Muscle of leg (tissue), 3 donors: ENCODE measurements at regions not wholly inside any gene's neighbourhood (a gene's known extent, or its start where the extent isn't known, plus 50 kb on each side); places are given as distances from the start of the nearest gene placed in this dataset.
A peak's percentile ranks its signal among the peaks of the same experiment; 100 is the strongest.
"Not testable (repeated sequence)": the region's sequence is repeated elsewhere in the genome, so short reads cannot be mapped to it uniquely, and the experiment has no call there.

ENCODE experiments used
- DNase-seq: peaks from one replicate; pipeline ENCODE4 v3.0.0; 2013
- H3K27ac ChIP-seq: one replicate; pipeline ENCODE4 v1.5.1; 2013; ENCODE audit warnings: mild to moderate bottlenecking, low read length, control low read depth
- H3K27me3 ChIP-seq: one replicate; pipeline ENCODE4 v1.6.1; 2013; ENCODE audit warnings: low read length; ENCODE audit not compliant: control insufficient read depth, insufficient read depth
- H3K36me3 ChIP-seq: one replicate; pipeline ENCODE4 v1.6.1; 2013; ENCODE audit warnings: low read length; ENCODE audit not compliant: control insufficient read depth, insufficient read depth
- H3K4me1 ChIP-seq: one replicate; pipeline ENCODE4 v1.6.1; 2013; ENCODE audit warnings: low read length; ENCODE audit not compliant: control insufficient read depth, insufficient read depth
- H3K4me3 ChIP-seq: one replicate; pipeline ENCODE4 v1.5.1; 2013; ENCODE audit warnings: low read length, control low read depth
- H3K9me3 ChIP-seq: replicated peaks from 2 replicates; pipeline ENCODE4 v1.6.1; 2013; ENCODE audit warnings: low read depth, low read length; ENCODE audit not compliant: control insufficient read depth
- WGBS: methylation state at CpG from one replicate; pipeline ENCODE4 v1.1.5; 2013; ENCODE audit warnings: missing lambda C conversion rate; ENCODE audit not compliant: insufficient coverage; 5-methylcytosine and 5-hydroxymethylcytosine counted together

- H3K4me3 ChIP-seq = no peak overlapping the region
- H3K4me1 ChIP-seq = no peaks in the 10 kb centered on the region
- H3K9me3 ChIP-seq = no peaks in the 10 kb centered on the region
- no CpG with 5 or more reads among the region's 2 CpGs for WGBS
- H3K27me3 ChIP-seq = no peaks in the 10 kb centered on the region
- H3K27ac ChIP-seq = no peak overlapping the region
- H3K36me3 ChIP-seq = no peaks in the 10 kb centered on the region
- no peak for DNase-seq
Measured at GRCh38 chr19:31057476-31057875, 291.8 kb downstream of the TSHZ3 start.

DNA sequence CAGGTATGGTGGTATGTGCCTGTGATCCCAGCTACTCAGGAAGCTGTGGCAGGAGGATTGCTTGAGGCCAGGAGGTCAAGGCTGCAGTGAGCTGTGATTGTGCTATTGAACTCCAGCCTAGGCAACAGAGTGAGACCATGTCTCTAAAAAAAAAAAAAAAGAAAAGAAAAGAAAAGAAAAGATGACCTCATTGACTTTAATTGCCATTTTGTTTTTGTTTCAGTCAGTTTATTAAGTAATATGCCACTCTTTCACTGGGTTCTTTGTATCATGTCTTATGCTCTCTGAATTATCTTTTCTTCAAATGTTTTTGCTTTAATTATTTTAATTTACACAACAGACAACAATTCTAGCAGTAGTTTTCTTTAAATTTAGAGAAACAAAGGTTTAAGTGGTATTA lies 293.8 kb downstream of the TSHZ3 start:
- Histone ChIP-seq H3K4me3 (no peak overlapping the region), H3K9me3 (no peaks in the 10 kb centered on the region), H3K36me3 (no peaks in the 10 kb centered on the region), H3K27ac (no peak overlapping the region), H3K4me1 (no peaks in the 10 kb centered on the region), H3K27me3 (no peaks in the 10 kb centered on the region)
- DNase-seq = no peak

GRCh38 chr19:31054430-31054829 lies 294.8 kb downstream of the TSHZ3 start:
- 30% methylated on average over 1 of the region's 3 CpGs for WGBS
- peak; percentile 52 for DNase-seq
- no peaks in the 10 kb centered on the region for H3K36me3 ChIP-seq
- no peaks in the 10 kb centered on the region for H3K27me3 ChIP-seq
- no peak overlapping the region for H3K4me3 ChIP-seq
- no peak overlapping the region for H3K27ac ChIP-seq
- H3K4me1 ChIP-seq = no peaks in the 10 kb centered on the region
- H3K9me3 ChIP-seq = no peaks in the 10 kb centered on the region

DNA sequence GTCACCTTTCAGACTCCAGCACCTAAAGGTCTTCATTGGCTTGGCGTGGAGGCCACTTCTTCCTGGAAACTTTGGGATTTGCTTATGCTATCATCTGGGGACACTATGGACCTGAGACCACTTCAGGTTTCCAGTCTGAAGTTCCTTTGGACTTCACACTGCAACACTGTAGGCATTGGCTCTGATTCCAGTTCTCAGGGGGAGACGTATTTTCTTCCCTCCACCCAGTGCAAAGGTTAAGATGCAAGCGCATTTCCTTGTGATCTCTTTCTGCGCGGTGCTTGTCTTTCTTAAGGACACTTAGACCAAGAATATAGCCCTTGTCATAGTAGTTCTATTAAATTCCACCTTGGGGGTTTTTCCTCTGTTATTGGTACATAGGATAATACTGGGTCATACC lies 299.8 kb downstream of the TSHZ3 start:
- no peak overlapping the region for H3K27ac ChIP-seq
- no peaks in the 10 kb centered on the region for H3K4me1 ChIP-seq
- no peaks in the 10 kb centered on the region for H3K9me3 ChIP-seq
- H3K4me3 ChIP-seq = no peak overlapping the region
- 86% methylated on average over 1 of the region's 5 CpGs for WGBS
- no peak for DNase-seq
- no peaks in the 10 kb centered on the region for H3K36me3 ChIP-seq
- H3K27me3 ChIP-seq = no peaks in the 10 kb centered on the region

GRCh38 chr19:31046024-31046423 lies 303.2 kb downstream of the TSHZ3 start:
- Histone ChIP-seq H3K27me3 (no peaks in the 10 kb centered on the region), H3K4me1 (no peaks in the 10 kb centered on the region), H3K36me3 (no peaks in the 10 kb centered on the region), H3K4me3 (no peak overlapping the region), H3K9me3 (no peaks in the 10 kb centered on the region), H3K27ac (no peak overlapping the region)
- no CpG with 5 or more reads among the region's 2 CpGs for WGBS
- DNase-seq = no peak

- DNase-seq = peak; percentile 65
- H3K4me1 ChIP-seq = peaks cover 3% of the 10 kb centered on the region
- H3K9me3 ChIP-seq = no peaks in the 10 kb centered on the region
- no peaks in the 10 kb centered on the region for H3K36me3 ChIP-seq
- WGBS = 83% methylated on average over 1 of the region's 2 CpGs
- no peak overlapping the region for H3K4me3 ChIP-seq
- H3K27ac ChIP-seq = no peak overlapping the region
- no peaks in the 10 kb centered on the region for H3K27me3 ChIP-seq
Measured at GRCh38 chr19:31041461-31041860, 307.8 kb downstream of the TSHZ3 start.

DNA sequence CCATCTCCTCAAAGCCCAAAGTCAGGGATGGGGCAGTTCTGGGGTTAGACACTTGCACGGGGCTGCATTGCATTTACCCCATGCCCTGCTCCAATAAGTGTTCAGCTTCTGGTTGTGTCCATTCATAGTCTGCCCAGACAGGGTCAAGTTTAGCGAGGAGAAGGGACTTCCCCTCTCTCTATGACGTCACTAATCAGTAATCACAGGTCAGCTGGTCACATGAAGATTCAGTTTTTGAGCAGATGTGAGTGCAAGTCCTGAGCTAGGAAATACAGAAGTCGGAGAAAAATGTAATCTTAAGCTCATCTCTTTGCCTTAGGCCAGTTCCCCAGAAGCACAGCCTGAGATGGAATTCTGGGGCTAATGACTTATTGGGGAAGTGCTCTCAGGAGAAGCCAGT lies 310.1 kb downstream of the TSHZ3 start:
- H3K36me3 ChIP-seq = no peaks in the 10 kb centered on the region
- H3K4me3 ChIP-seq = no peak overlapping the region
- peaks cover 3% of the 10 kb centered on the region for H3K4me1 ChIP-seq
- no peaks in the 10 kb centered on the region for H3K27me3 ChIP-seq
- H3K27ac ChIP-seq = no peak overlapping the region
- 83% methylated on average over 2 of the region's 4 CpGs for WGBS
- H3K9me3 ChIP-seq = no peaks in the 10 kb centered on the region
- no peak for DNase-seq

- no peaks in the 10 kb centered on the region for H3K27me3 ChIP-seq
- DNase-seq = peak; percentile 78
- H3K4me3 ChIP-seq = no peak overlapping the region
- no peak overlapping the region for H3K27ac ChIP-seq
- H3K36me3 ChIP-seq = no peaks in the 10 kb centered on the region
- peaks cover 3% of the 10 kb centered on the region for H3K4me1 ChIP-seq
- WGBS = no CpG with 5 or more reads among the region's 3 CpGs
- no peaks in the 10 kb centered on the region for H3K9me3 ChIP-seq
Measured at GRCh38 chr19:31037286-31037980, 311.8 kb downstream of the TSHZ3 start.

DNA sequence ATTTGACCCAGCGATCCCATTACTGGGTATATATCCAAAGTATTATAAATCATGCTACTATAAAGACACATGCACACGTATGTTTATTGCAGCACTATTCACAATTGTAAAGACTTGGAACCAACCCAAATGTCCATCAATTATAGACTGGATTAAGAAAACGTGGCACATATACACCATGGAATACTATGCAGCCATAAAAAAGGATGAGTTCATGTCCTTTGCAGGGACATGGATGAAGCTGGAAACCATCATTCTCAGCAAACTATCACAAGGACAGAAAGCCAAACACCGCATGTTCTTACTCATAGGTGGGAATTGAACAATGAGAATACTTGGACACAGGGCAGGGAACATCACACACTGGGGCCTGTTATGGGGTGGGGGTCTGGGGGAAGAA lies 317.8 kb downstream of the TSHZ3 start:
- not testable (repeated sequence) for H3K27me3 ChIP-seq, DNase-seq, H3K36me3 ChIP-seq, H3K4me1 ChIP-seq, H3K27ac ChIP-seq, H3K4me3 ChIP-seq, H3K9me3 ChIP-seq
- no CpG with 5 or more reads among the region's 4 CpGs for WGBS

GRCh38 chr19:31023038-31023437 lies 326.2 kb downstream of the TSHZ3 start:
- no peak for DNase-seq
- Histone ChIP-seq H3K4me3 (no peak overlapping the region), H3K27me3 (no peaks in the 10 kb centered on the region), H3K27ac (no peak overlapping the region), H3K4me1 (peaks cover 7% of the 10 kb centered on the region), H3K9me3 (peaks cover 2% of the 10 kb centered on the region), H3K36me3 (no peaks in the 10 kb centered on the region)
- 78% methylated on average over 9 of the region's 10 CpGs for WGBS

DNA sequence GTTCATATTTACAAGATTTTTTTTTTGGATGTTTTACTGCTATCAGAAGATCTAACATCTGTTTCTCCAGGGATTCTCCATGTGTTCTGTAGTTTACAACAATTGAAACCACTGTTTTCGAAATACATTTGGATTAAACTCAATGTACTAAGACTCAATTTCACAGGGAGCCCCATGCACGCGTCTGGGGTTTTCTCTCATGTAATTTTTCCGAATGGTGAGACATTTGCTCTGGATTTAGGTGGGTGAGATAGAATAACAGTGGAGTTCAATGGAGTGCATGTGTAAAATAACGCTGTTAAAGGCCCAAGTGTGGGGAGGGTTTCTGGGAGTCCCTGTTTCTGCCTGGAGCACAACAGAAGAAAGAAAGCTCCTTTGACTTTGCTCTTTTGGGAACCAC lies 330.3 kb downstream of the TSHZ3 start:
- 34% methylated on average over 4 of the region's 5 CpGs for WGBS
- no peaks in the 10 kb centered on the region for H3K27me3 ChIP-seq
- peak; percentile 61 for DNase-seq

More for the DNA sequence above, 330.3 kb downstream of the TSHZ3 start:
- Histone ChIP-seq H3K4me1 (peaks cover 10% of the 10 kb centered on the region), H3K9me3 (no peaks in the 10 kb centered on the region), H3K36me3 (no peaks in the 10 kb centered on the region), H3K4me3 (no peak overlapping the region), H3K27ac (no peak overlapping the region)
